CD4-positive, alpha-beta T cell treated with Interleukin-15 for 1 hour (primary cell): ENCODE measurements at regions not wholly inside any gene's neighbourhood (a gene's known extent, or its start where the extent isn't known, plus 50 kb on each side); places are given as distances from the start of the nearest gene placed in this dataset.

Source experiments
- DNase-seq: peaks from one replicate; pipeline ENCODE4 v3.0.0-alpha.2; 2020

DNA sequence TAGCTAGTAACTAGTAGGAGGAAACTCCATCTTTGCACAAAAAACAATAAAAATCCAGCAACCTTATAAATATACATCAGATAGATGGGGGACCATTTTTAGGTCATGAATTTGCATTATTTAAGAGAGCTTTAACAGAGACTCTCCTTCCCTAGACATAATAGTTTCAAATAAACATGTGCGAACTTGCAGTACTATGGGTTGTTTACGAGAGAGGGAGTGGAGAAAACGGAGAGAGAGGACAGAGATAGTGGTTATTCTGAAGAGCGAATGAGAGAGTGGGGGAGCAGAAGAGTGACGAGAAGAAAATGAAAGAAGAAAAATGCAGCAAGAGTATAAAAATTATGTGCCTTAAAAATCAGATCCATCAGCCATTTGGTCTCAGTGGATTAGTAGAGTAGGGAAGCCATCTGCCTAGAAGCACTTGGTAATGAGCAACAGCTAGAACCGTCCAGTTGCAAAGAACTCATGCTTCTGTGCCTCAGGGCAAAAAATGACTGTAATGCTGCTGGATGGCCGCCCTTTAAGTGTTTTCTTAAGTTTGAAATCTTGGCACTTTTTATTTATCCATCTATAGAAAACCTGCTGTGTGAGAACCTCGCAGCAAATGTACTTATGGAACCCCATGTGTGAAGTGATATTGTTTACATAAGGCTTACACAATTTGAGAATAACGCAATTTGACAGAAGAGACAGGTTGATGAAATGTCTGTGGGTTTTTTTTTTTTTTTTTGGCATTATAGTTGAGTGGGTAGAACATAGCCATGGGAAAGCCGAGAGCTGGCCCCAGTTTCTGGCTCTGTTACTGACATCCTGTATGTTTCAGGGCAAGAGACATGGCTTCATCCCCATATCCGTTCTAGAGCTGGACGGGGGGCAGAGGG is 95.6 kb upstream of the ZNF608 start:
- DNase-seq, result no peak

DNA sequence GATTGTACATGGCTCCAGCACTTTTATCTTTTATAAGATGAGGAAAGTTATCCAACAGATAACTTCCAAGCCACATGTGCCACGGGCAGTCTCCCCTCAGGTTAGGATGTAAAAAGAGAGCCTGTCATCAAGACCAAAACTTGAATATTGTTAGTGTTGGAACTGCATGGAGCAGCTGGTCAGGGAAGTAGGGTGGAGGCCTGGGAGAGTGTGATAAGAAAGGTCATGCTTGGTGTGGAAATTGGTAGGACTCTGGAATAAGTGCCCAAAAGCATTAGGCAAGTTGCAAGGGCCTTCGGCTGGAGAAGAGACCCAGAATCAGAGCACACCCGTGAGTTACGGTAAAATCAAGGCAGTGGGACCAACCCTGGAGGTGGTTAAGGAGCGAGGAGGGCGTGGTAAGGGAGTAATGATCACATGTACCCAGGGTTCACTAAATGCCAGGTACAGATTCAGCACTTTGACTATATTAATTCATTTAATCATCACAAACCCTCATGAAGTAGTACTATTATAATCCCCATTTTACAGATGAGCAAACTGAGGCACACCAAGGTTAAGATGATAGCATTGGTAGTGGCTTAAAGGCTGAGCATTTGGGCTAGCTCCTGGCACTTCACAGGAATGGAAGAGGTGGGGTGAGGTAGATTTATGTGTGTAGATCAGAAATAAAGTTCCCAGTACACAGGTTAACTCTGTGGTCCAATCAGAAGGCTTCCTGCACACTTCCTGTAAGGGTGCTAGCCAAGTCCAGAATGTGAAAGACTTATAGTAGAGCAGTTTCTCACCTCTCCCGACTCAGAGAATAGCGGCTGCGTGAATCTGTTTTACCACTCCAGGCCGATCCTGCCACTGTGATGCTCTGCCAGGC is 96.5 kb upstream of the ZNF608 start:
- no peak for DNase-seq

- DNase-seq, result no peak
These were observed 97.1 kb upstream of the ZNF608 start for GRCh38 chr5:124843596-124843899.

DNA sequence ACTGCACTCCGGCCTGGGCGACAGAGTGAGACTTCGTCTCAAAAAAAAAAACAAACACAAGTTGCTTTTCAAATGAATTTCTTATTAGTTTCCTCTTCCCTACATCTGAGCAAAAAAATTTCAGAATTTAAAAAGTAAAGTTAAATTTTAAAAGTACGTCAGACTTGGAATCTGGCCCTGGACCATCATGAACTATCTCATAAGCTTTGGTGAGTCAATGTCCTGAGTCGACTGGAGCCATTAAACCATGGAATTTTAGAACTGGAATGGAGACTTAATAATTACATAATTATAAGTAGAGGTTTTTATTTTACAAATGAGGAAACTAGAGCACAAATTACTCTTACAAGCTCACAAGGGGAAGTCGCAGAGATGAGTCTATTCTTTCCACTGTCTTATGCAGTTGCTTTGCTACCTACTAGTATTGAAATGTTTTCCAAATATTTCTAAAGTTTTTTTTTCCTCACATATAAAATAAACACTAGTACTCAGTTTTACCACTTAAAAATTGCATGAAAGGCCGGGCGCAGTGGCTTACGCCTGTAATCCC is 98.0 kb upstream of the ZNF608 start:
- DNase-seq, result no peak

- DNase-seq, result no peak
These were observed 101.5 kb upstream of the ZNF608 start for GRCh38 chr5:124847907-124848306.

- no peak for DNase-seq
These were observed 103.3 kb upstream of the ZNF608 start for GRCh38 chr5:124849774-124850173.

DNA sequence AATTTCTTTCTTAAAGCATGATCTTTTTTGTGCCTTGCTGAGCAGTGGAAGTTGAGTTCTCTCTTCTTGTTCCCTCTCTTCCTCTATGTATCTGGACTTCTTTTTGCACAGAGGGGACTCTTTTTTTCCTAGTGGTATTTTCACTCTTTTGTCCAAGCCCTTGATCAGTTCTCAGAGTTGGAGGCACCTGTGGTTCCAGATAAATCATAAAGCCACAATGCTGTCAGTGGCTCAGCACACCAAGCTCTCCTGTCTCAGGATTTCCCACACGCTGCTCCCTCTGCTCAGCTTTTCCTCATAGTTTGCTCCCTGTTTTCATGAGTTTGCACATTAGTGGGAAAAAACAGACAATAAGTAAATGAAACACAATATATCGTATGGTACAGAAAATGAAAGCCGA is 110.3 kb upstream of the ZNF608 start:
- DNase-seq, result no peak

DNA sequence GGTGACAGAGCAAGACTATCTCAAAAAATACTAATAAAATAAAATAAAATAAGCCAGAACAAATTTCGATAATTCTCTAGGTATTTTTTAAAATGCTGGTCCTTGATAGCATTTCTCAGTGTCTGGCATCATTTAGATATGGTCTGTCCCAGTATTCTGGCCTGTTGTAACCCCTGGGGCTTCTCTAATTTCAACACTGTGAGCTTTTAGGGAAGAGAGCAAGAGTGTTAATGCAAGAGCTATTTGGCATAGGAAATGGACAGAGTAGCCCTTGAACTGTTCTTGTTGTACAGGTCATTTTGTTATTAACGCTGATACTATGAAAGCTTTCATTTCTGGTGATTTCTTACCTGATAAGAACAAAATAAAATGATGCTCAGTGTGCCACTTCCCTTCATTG is 112.2 kb upstream of the ZNF608 start:
- DNase-seq, result no peak

DNA sequence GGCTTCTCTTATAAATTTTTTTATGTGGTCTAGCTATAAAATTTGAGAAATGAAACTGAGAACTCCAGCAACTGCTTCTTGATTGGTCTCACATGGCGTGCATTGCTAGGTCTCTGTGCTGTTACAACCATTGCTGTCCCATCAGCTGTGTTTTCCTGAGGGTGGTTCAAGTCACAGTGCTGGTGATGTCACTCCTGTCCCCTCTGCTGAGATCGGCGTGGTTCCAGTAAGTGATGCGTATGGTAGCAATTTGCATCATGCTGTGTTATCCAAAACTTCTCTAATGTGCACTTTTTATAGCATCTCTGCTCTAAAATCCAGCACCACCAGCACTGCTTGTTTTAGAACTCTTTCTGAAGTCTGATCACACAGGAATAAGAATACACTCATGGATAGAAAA is 112.6 kb upstream of the ZNF608 start:
- DNase-seq, result peak; percentile 57

DNA sequence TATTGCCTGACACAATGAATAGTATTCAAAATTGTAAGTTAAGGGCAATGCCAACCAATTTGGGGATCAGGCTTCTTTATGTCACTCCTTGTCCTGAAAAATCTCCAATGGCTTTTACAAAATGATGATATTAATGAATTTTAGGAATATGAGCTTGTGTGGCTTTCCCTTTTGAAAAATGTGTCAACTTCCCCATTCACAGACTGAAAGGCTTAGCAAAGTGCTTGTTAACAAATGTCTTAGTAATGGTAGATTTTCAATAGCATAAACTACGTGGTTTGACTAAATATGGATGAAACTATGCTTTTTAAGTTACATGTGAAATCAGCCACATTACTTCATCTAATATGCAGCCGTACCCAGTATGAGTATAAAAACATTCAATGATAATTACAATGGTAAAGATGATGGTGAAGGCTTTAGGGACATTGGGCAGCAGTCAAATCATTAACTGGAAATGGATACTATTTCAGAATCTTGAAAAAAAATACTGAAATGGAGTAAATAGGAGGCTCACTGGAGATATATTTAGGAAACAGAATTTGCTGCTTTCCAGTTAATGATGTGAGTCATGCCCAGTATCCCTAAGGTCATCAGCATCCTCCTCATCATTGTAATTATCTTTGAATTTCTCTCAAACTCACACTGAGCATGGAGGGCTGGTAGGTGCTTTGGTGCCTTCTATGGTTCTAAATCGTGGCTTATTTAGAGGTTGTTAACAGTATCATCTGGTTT is 113.3 kb upstream of the ZNF608 start:
- DNase-seq, result no peak

GRCh38 chr5:124860291-124860655 is 113.8 kb upstream of the ZNF608 start:
- DNase-seq, result no peak

DNA sequence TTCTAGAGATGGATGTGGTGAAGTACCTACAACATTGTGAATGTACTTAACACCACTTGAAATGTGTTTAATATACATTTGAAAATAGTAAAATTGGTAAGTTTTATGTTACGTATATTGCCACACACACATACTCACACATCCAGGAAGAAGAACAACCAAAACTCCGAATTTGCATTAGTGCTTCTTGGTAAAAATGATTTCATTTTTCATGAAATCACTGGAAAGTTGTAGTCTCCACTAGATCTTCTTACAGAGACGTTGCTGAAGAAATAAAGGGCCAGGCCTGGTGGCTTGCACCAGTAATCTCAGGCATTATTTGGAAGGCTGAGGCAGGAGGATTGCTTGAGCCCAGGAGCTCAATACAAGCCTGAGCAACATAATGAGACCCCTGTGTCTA is 118.6 kb upstream of the ZNF608 start:
- DNase-seq, result no peak

GRCh38 chr5:124865603-124866354 is 119.3 kb upstream of the ZNF608 start:
- no peak for DNase-seq

GRCh38 chr5:124866355-124867136 is 120.1 kb upstream of the ZNF608 start:
- DNase-seq, result no peak

DNA sequence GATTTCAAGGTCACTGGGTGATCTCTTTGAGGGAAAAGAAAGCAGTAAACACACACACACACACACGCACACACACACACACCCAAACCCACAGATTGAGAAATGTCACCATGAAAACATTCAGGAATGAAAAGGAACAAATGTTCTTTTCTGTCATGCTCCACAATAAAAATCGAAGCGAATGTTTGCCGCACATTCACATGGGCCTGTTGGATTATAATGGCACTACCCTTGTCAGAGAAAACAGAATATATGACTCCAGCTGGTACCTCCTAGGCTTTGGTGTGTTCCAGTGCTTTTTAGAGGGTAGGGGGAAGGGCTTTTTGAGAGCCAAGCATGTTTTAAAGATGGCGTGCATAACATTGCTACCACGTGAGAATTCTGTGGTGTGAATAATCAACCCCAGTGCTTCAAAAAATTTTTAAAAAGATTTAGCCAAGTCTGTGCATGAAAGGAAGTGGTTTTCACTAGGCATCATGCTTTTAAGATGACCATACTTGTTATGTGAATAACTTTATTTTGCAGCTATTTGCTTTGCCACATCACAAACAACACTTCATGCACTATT is 120.8 kb upstream of the ZNF608 start:
- DNase-seq, result no peak

DNA sequence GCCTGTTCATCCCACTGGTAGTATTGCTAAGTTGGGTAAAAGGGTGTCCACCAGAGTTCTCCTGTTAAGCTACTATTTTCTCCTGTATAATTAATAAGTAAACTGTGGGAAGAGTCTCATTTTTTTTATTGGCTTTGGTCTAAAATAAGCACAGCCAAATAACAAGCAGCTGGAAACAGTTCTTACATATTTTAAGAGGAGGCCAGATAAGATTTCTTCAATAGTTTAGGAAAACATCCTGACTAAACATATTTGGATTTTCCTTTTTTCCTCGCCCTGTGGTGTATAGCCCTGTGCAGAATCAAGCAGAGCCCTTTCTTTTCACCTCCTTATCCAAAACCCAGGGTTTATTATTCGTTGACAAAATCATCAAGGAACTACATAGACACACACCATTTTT is 122.2 kb upstream of the ZNF608 start:
- DNase-seq, result no peak

DNA sequence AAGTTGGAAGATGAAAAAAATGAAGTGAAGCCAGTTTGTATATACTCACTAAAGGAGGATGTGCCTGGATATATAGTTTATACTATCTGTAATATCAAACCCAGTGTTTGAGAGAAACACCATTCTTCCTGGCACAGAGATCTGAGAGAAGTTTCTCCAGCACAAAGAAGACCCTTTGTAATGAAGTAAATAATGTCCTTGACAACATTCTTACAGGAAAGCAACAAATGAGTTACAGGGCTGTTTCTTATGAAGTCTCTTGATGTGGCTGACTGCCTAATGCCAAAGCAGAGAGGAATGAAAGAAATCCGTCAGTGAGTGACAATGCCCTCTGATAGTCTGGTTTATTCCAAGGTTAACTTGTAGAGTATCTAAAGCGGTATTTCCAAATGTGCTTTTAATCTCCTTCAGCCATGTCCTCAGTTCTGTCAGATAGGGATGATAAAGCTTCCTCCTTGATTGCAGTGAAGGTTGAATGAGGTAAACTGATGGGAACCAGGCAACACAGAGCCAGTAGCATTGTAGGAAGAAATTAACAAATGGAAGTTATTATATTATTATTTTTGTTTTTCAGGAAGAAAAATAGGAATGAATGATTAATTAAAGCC is 123.1 kb upstream of the ZNF608 start:
- DNase-seq, result no peak

DNA sequence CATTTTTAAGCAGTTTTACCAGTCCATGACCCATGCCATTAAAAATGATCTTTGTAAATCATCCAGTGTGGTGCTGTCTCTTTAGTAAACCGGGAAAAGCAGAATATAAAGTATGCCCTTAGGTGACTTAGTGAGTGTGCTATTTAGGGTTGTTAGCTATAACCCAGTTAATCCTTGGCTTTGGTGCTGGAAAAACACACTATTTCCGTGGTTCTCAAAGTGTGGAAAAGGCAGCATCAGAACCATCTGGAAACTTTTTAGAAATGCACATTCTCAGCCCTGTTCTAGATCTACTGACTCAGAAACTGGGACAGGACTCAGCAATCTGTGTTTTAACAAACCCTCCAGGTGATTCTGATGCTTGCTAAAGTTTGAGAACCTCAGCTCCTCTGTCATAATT is 123.6 kb upstream of the ZNF608 start:
- no peak for DNase-seq

DNA sequence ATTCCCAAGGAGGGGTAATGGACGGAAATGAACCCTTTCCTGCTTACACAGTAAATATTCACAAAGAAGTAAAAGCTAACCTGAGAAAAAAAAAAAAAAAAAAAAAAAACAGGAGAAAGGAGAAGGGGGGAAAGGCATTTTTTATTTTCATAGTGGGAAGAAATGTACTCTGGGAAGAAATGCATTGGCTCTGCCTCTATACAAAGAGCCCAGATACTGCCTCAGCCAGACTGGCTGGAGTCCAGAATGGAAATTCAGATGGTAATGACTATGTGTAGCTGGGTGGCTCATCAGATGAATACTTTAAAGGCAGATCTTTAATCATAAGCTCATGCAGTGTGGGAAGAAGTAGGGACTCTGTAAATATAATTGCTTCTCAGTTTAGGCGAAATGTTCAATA is 124.9 kb upstream of the ZNF608 start:
- no peak for DNase-seq

DNA sequence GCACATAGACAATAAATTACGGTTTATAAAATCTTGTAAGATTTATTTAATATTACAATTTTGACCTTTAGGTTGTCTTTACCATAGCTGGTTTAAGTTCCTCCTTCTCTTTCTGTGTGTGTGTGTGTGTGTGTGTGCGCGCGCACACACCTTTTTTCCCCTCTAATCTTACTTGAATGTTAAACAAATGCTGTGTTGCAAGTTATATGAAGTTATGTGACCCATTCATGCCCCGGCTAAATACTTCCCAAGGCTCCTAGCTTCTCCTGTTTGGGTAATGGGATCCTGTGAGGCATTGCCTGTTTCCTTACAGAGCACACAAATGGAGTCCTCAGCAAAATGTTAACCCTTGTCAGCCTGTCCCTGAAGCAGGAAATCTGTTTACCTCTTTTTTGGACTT is 125.6 kb upstream of the ZNF608 start:
- no peak for DNase-seq

- no peak for DNase-seq
These were observed 126.2 kb upstream of the ZNF608 start for GRCh38 chr5:124872615-124873014.
